ENCODE measurements at regions not wholly inside any gene's neighbourhood (a gene's known extent, or its start where the extent isn't known, plus 50 kb on each side); places are given as distances from the start of the nearest gene placed in this dataset.
A peak's percentile ranks its signal among the peaks of the same experiment; 100 is the strongest.

GRCh38 chr4:114082348-114082747, 102.9 kb upstream of the ARSJ start:
- TF ChIP-seq CTCF (IDR thresholded peaks at IDR 0.05; ENCODE audit: low read depth, low read length, missing control alignments): no peak
- in situ Hi-C loops (cut with HindIII; ENCODE audit: low sequenced_read_pairs): no loop called here
- H3K4me3 ChIP-seq (ENCODE audit: low read depth, low read length): no peak overlapping the region
- no peak for DNase-seq (ENCODE audit: low read depth)

- no peak for TF ChIP-seq CTCF (IDR thresholded peaks at IDR 0.05; ENCODE audit: low read depth, low read length, missing control alignments)
- in situ Hi-C loops (cut with HindIII; ENCODE audit: low sequenced_read_pairs): no loop called here
- H3K4me3 ChIP-seq (ENCODE audit: low read depth, low read length): no peak overlapping the region
- no peak for DNase-seq (ENCODE audit: low read depth)
Observed at GRCh38 chr4:114085611-114086345, 106.3 kb upstream of the ARSJ start.

GRCh38 chr4:114087596-114088230, 108.3 kb upstream of the ARSJ start:
- in situ Hi-C loops (cut with HindIII; ENCODE audit: low sequenced_read_pairs): no loop called here
- peak; percentile 72 for DNase-seq (ENCODE audit: low read depth)
- H3K4me3 ChIP-seq (ENCODE audit: low read depth, low read length): no peak overlapping the region
- TF ChIP-seq CTCF (IDR thresholded peaks at IDR 0.05; ENCODE audit: low read depth, low read length, missing control alignments): no peak

DNA sequence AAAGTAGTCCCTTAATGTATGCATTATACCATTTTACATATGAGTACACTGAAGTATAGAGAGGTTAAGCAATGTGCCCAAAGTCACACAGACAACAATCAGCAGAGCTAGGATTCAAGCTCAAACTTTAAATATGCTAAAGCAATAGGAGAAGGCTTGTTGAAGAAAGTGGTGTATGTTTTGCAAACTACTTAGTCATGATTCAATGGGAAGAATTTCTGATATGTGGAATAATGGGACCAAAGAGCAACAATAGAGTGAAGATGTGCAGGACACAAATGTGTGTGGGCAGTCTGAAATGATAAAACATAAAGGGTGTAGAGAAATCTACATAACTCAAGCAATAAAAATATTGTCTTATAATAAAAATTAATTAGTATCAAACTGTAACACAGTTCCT, 109.0 kb upstream of the ARSJ start:
- in situ Hi-C loops (cut with HindIII; ENCODE audit: low sequenced_read_pairs): no loop called here
- TF ChIP-seq CTCF (IDR thresholded peaks at IDR 0.05; ENCODE audit: low read depth, low read length, missing control alignments): no peak
- DNase-seq (ENCODE audit: low read depth): no peak
- no peak overlapping the region for H3K4me3 ChIP-seq (ENCODE audit: low read depth, low read length)

DNA sequence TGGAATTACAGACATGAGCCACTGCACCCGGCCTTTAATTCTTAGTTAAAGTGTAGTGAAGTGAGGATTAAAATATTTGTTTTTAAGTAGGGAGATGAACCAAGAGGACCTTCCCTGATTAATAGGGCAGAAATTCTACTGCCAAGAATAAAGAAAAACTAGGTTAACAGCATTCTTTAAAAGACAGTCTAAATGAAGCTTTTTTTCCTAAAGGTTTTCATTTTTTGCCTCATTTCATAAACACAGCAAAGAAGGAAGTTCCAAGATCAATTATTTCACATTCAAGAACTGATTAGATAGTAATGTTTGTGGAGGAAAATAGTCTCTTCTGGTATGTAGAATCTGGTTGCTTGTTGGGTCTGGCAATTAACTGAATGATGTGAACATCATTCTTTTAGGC, 112.1 kb upstream of the ARSJ start:
- in situ Hi-C loops (cut with HindIII; ENCODE audit: low sequenced_read_pairs): no loop called here
- DNase-seq (ENCODE audit: low read depth): no peak
- TF ChIP-seq CTCF (IDR thresholded peaks at IDR 0.05; ENCODE audit: low read depth, low read length, missing control alignments): no peak
- H3K4me3 ChIP-seq (ENCODE audit: low read depth, low read length): no peak overlapping the region

- no peak for TF ChIP-seq CTCF (IDR thresholded peaks at IDR 0.05; ENCODE audit: low read depth, low read length, missing control alignments)
- no peak overlapping the region for H3K4me3 ChIP-seq (ENCODE audit: low read depth, low read length)
- no peak for DNase-seq (ENCODE audit: low read depth)
- in situ Hi-C loops (cut with HindIII; ENCODE audit: low sequenced_read_pairs): no loop called here
Observed at GRCh38 chr4:114093221-114093715, 113.8 kb upstream of the ARSJ start.

All from astrocyte of the cerebellum (primary cell).